CD14-positive monocyte (primary cell): ENCODE measurements at regions not wholly inside any gene's neighbourhood (a gene's known extent, or its start where the extent isn't known, plus 50 kb on each side); places are given as distances from the start of the nearest gene placed in this dataset.

Experiments used
- DNase-seq, 3 donors: peaks; one replicate each; pipeline ENCODE4 v3.0.0-alpha.2; 2011 to 2022
- H2AFZ ChIP-seq: 2 replicates; pipeline ENCODE4 v1.6.0; 2012; ENCODE audit warnings: mild to moderate bottlenecking, low read depth, low read length, inconsistent platforms; ENCODE audit not compliant: insufficient read depth, poor library complexity, severe bottlenecking
- H3K27ac ChIP-seq, 2 donors: 1 replicate in 1 of 2; 2 replicates in 1 of 2; pipeline ENCODE4 v1.5.1; 2012 to 2013; ENCODE audit warnings: low read length in 2 of 2, control low read depth in 1 of 2, inconsistent platforms in 1 of 2, low read depth in 1 of 2, mild to moderate bottlenecking in 1 of 2
- H3K27me3 ChIP-seq, 2 donors: one replicate each; pipeline versions ENCODE4 v1.6.0 to v1.6.1; 2011 to 2013; ENCODE audit warnings: low read length in 2 of 2; ENCODE audit not compliant: control insufficient read depth in 2 of 2, insufficient read depth in 2 of 2
- H3K36me3 ChIP-seq, 2 donors: replicated peaks in 1 of 2; 1 replicate in 1 of 2; 2 replicates in 1 of 2; pipeline versions ENCODE4 v1.5.1 to v1.6.1; 2012 to 2013; ENCODE audit warnings: low read length in 2 of 2, control low read depth in 1 of 2, inconsistent platforms in 1 of 2, mild to moderate bottlenecking in 1 of 2; ENCODE audit not compliant: insufficient read depth in 2 of 2, control insufficient read depth in 1 of 2
- H3K4me1 ChIP-seq, 2 donors: 1 replicate in 1 of 2; 2 replicates in 1 of 2; pipeline versions ENCODE4 v1.5.1 to v1.6.1; 2012 to 2013; ENCODE audit warnings: low read length in 2 of 2, control low read depth in 1 of 2, inconsistent platforms in 1 of 2, mild to moderate bottlenecking in 1 of 2, moderate library complexity in 1 of 2; ENCODE audit not compliant: insufficient read depth in 2 of 2, control insufficient read depth in 1 of 2
- H3K4me2 ChIP-seq: replicated peaks from 2 replicates; pipeline ENCODE3; 2012; ENCODE audit warnings: low read length, moderate library complexity, mild to moderate bottlenecking; ENCODE audit not compliant: poor library complexity, severe bottlenecking; ENCODE audit errors: extremely low read depth
- H3K4me3 ChIP-seq, 3 experiments: fragments of 200-600 bp in 1 of 3; sonication (generic) in 1 of 3; replicated peaks in 1 of 3; 1 replicate in 2 of 3; 2 replicates in 1 of 3; pipeline ENCODE4 v1.5.1; 2011 to 2013; ENCODE audit warnings: low read length in 3 of 3, mild to moderate bottlenecking in 3 of 3, control low read depth in 2 of 3, low read depth in 2 of 3, inconsistent platforms in 1 of 3, moderate library complexity in 1 of 3
- H3K79me2 ChIP-seq: 2 replicates; pipeline ENCODE4 v1.6.0; 2012; ENCODE audit warnings: mild to moderate bottlenecking, control low read depth, inconsistent platforms, low read length, moderate library complexity; ENCODE audit not compliant: insufficient read depth
- H3K9ac ChIP-seq: 2 replicates; pipeline ENCODE4 v1.6.0; 2017; ENCODE audit warnings: low read length, mild to moderate bottlenecking; ENCODE audit not compliant: insufficient read depth, poor library complexity, severe bottlenecking
- H3K9me3 ChIP-seq, 2 donors: replicated peaks in 1 of 2; 1 replicate in 1 of 2; 2 replicates in 1 of 2; pipeline versions ENCODE4 v1.5.1 to v1.6.1; 2012 to 2013; ENCODE audit warnings: low read length in 2 of 2, control low read depth in 1 of 2; ENCODE audit not compliant: control insufficient read depth in 1 of 2, insufficient read depth in 1 of 2
- H4K20me1 ChIP-seq: 2 replicates; pipeline ENCODE4 v1.6.0; 2012; ENCODE audit warnings: mild to moderate bottlenecking, low read length, control low read depth, moderate library complexity; ENCODE audit not compliant: insufficient read depth
- H3K27ac Mint-ChIP-seq, 7 donors: one replicate each; pipeline ENCODE4 v1.8.0; 2020; ENCODE audit warnings: mild to moderate bottlenecking in 7 of 7, mixed read lengths in 7 of 7, moderate library complexity in 6 of 7, inconsistent platforms in 2 of 7
- H3K27me3 Mint-ChIP-seq, 3 donors: one replicate each; pipeline ENCODE4 v1.8.0; 2021 to 2022; ENCODE audit warnings: low read depth in 3 of 3, mild to moderate bottlenecking in 3 of 3, mixed read lengths in 3 of 3, moderate library complexity in 3 of 3, inconsistent platforms in 1 of 3
- H3K36me3 Mint-ChIP-seq, 2 donors: one replicate each; pipeline ENCODE4 v1.8.0; 2020; ENCODE audit warnings: mixed read lengths in 2 of 2, inconsistent platforms in 1 of 2, mild to moderate bottlenecking in 1 of 2
- H3K4me1 Mint-ChIP-seq: one replicate; pipeline ENCODE4 v1.8.0; 2020; ENCODE audit warnings: mild to moderate bottlenecking, mixed read lengths
- H3K4me3 Mint-ChIP-seq, 2 donors: one replicate each; pipeline ENCODE4 v1.8.0; 2020; ENCODE audit warnings: mild to moderate bottlenecking in 2 of 2, mixed read lengths in 2 of 2, moderate library complexity in 1 of 2
- H3K9me3 Mint-ChIP-seq, 7 donors: one replicate each; pipeline ENCODE4 v1.8.0; 2020 to 2022; ENCODE audit warnings: mixed read lengths in 7 of 7, mild to moderate bottlenecking in 6 of 7, moderate library complexity in 6 of 7, inconsistent platforms in 2 of 7
- WGBS: methylation state at CpG from one replicate; pipeline ENCODE4 v1.1.5; 2013; ENCODE audit warnings: missing lambda C conversion rate; ENCODE audit not compliant: insufficient coverage; 5-methylcytosine and 5-hydroxymethylcytosine counted together
- intact Hi-C, 2 donors: fragments of 100-400 bp; cut with micrococcal nuclease; formaldehyde crosslinking; loops; one replicate each; pipeline versions ENCODE4 v1.15.0 to v1.15.1; 2023
- TF ChIP-seq, protein P1 (sequence below): fragments of 200-600 bp; IDR thresholded peaks from one replicate; pipeline ENCODE4 v1.8.0; 2022; ENCODE audit warnings: antibody characterized with exemption, mild to moderate bottlenecking

- no peaks in the 10 kb centered on the region for H3K36me3 Mint-ChIP-seq
- TF ChIP-seq, protein P1, sequence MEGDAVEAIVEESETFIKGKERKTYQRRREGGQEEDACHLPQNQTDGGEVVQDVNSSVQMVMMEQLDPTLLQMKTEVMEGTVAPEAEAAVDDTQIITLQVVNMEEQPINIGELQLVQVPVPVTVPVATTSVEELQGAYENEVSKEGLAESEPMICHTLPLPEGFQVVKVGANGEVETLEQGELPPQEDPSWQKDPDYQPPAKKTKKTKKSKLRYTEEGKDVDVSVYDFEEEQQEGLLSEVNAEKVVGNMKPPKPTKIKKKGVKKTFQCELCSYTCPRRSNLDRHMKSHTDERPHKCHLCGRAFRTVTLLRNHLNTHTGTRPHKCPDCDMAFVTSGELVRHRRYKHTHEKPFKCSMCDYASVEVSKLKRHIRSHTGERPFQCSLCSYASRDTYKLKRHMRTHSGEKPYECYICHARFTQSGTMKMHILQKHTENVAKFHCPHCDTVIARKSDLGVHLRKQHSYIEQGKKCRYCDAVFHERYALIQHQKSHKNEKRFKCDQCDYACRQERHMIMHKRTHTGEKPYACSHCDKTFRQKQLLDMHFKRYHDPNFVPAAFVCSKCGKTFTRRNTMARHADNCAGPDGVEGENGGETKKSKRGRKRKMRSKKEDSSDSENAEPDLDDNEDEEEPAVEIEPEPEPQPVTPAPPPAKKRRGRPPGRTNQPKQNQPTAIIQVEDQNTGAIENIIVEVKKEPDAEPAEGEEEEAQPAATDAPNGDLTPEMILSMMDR, result no peak
- H3K36me3 ChIP-seq, result no peaks in the 10 kb centered on the region
- no peak overlapping the region for H3K4me3 ChIP-seq
- no peaks in the 10 kb centered on the region for H3K4me1 Mint-ChIP-seq
- no peak overlapping the region for H2AFZ ChIP-seq
- no peaks in the 10 kb centered on the region for H3K9me3 ChIP-seq
- H3K27ac ChIP-seq, result no peak overlapping the region
- H3K27me3 ChIP-seq, result no peaks in the 10 kb centered on the region
- H3K79me2 ChIP-seq, result no peaks in the 10 kb centered on the region
- no peak overlapping the region for H3K27ac Mint-ChIP-seq
- H3K9me3 Mint-ChIP-seq, result peaks cover 0 to 3% (median 0%) of the 10 kb centered on the region in 7 donors
- no peak overlapping the region for H3K4me2 ChIP-seq
- no peaks in the 10 kb centered on the region for H4K20me1 ChIP-seq
- H3K4me1 ChIP-seq, result no peaks in the 10 kb centered on the region
- H3K4me3 Mint-ChIP-seq, result no peak overlapping the region
- DNase-seq, result no peak
- 88% methylated on average over 4 of the region's 6 CpGs for WGBS
- H3K27me3 Mint-ChIP-seq, result peaks cover 0 to 3% (median 2%) of the 10 kb centered on the region in 3 donors
- H3K9ac ChIP-seq, result no peak overlapping the region
- intact Hi-C loops, result no loop called here
Observed at GRCh38 chr10:129288999-129289584, 177.9 kb upstream of the MGMT start.

DNA sequence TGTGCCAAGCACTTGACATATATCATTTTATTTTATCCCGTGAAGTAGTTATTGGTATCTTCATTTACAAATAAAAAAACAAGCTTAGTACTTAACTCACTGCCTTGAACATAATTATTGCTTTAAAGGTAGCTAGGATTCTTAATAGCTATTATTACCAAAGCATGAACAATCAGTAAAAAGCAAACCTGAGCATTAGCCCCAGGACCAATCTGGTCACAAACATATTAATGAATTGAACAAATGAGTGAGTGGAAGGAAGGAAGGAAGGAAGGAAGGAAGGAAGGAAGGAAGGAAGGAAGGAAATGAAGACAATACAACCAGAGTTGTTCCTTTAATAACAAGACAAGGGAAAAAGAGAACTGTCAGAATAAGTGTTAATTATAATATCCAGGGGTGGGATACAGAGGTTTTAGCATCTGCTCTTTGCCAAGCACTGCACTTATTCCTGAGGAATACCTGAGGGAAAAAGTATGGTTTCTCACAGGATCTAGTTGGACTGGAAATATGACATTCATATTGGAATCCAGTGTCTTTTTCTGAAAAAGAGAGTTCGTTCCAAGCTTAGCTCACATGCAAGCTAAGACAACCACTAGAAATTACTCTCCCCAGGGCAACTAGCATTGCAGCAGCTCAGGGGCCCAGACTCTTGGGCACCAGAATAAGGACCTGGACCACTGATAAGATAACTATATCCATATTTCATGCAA, 172.9 kb upstream of the MGMT start:
- DNase-seq, result no peak
- Mint-ChIP-seq H3K36me3 (no peaks in the 10 kb centered on the region), H3K27ac (no peak overlapping the region)

More for the DNA sequence above, 172.9 kb upstream of the MGMT start:
- Histone ChIP-seq H4K20me1 (no peaks in the 10 kb centered on the region), H2AFZ (no peak overlapping the region), H3K9ac (no peak overlapping the region), H3K27me3 (no peaks in the 10 kb centered on the region), H3K9me3 (no peaks in the 10 kb centered on the region), H3K4me2 (no peak overlapping the region), H3K27ac (no peak overlapping the region), H3K4me1 (no peaks in the 10 kb centered on the region), H3K36me3 (no peaks in the 10 kb centered on the region), H3K4me3 (no peak overlapping the region), H3K79me2 (no peaks in the 10 kb centered on the region)
- Mint-ChIP-seq H3K27me3 (no peaks in the 10 kb centered on the region), H3K9me3 (peaks cover 0 to 3% (median 0%) of the 10 kb centered on the region in 7 donors), H3K4me1 (no peaks in the 10 kb centered on the region), H3K4me3 (no peak overlapping the region)
- intact Hi-C loops, result no loop called here
- TF ChIP-seq, protein P1, result no peak
- WGBS, result no CpG with 5 or more reads among the region's 2 CpGs
